H1 (cell line): ENCODE measurements at regions not wholly inside any gene's neighbourhood (a gene's known extent, or its start where the extent isn't known, plus 50 kb on each side); places are given as distances from the start of the nearest gene placed in this dataset.

ENCODE experiments used
- CTCF ChIA-PET: fragments of 300-600 bp; sonication (Branson Sonifier 250); formaldehyde crosslinking; loops from one replicate; lab custom pipeline; 2021; ENCODE audit not compliant: partially characterized antibody; lab: Charles Lee
- POLR2A ChIA-PET: fragments of 300-600 bp; sonication (Branson Sonifier 250); formaldehyde crosslinking; loops from one replicate; lab custom pipeline; 2021; ENCODE audit warnings: inconsistent platforms; ENCODE audit not compliant: partially characterized antibody; lab: Charles Lee
- DNase-seq, 2 experiments: peaks; one replicate each; pipeline versions ENCODE4 v3.0.0 to v3.0.0-alpha.2; 2010 to 2022; ENCODE audit warnings: low spot score in 2 of 2, low read depth in 1 of 2, mixed read lengths in 1 of 2
- FAIRE-seq: peaks from 2 replicates; lab custom pipeline; 2011; peaks lifted over from hg19 to GRCh38; lab: Jason Lieb, UNC
- H2AFZ ChIP-seq: 2 replicates; pipeline ENCODE4 v1.8.1; 2012; ENCODE audit warnings: low read length, inconsistent platforms
- H2AK5ac ChIP-seq: 2 replicates; pipeline ENCODE4 v1.6.1; 2013; ENCODE audit warnings: low read depth, low read length
- H2BK120ac ChIP-seq: replicated peaks from 2 replicates; pipeline ENCODE3; 2013; ENCODE audit warnings: low read depth, low read length, inconsistent platforms
- H2BK12ac ChIP-seq: 2 replicates; pipeline ENCODE4 v1.6.1; 2013; ENCODE audit warnings: low read depth, low read length
- H2BK15ac ChIP-seq: 2 replicates; pipeline ENCODE4 v1.6.1; 2013; ENCODE audit warnings: low read length
- H2BK20ac ChIP-seq: 2 replicates; pipeline ENCODE4 v1.6.1; 2013; ENCODE audit warnings: low read length
- H2BK5ac ChIP-seq: 2 replicates; pipeline ENCODE4 v1.6.1; 2013; ENCODE audit warnings: low read depth, low read length
- H3K14ac ChIP-seq: 2 replicates; pipeline ENCODE4 v1.6.1; 2013; ENCODE audit warnings: inconsistent platforms; ENCODE audit not compliant: insufficient read length
- H3K18ac ChIP-seq: 2 replicates; pipeline ENCODE4 v1.6.1; 2013; ENCODE audit warnings: low read length; ENCODE audit errors: extremely low read depth
- H3K23ac ChIP-seq: 2 replicates; pipeline ENCODE4 v1.6.1; 2013; ENCODE audit warnings: inconsistent platforms; ENCODE audit not compliant: insufficient read length
- H3K23me2 ChIP-seq: 2 replicates; pipeline ENCODE4 v1.6.1; 2013; ENCODE audit warnings: low read depth, low read length
- H3K27ac ChIP-seq: 2 replicates; pipeline ENCODE4 v1.6.1; 2011; ENCODE audit warnings: low read depth, low read length, inconsistent platforms
- H3K27me3 ChIP-seq, 4 experiments: replicated peaks in 1 of 4; 1 replicate in 1 of 4; 2 replicates in 3 of 4; pipeline versions ENCODE4 v1.6.1 to v1.8.1; 2011 to 2013; ENCODE audit warnings: low read length in 3 of 4, mild to moderate bottlenecking in 3 of 4, inconsistent platforms in 2 of 4, mixed read lengths in 2 of 4, moderate library complexity in 1 of 4; ENCODE audit not compliant: control insufficient read depth in 3 of 4, insufficient read depth in 3 of 4; ENCODE audit errors: extremely low read depth in 1 of 4
- H3K36me3 ChIP-seq, 4 experiments: 2 replicates each; pipeline versions ENCODE4 v1.6.1 to v1.8.1; 2011 to 2013; ENCODE audit warnings: mild to moderate bottlenecking in 4 of 4, low read length in 3 of 4, moderate library complexity in 2 of 4, control low read depth in 1 of 4, inconsistent platforms in 1 of 4; ENCODE audit not compliant: insufficient read depth in 4 of 4, control insufficient read depth in 2 of 4
- H3K4ac ChIP-seq: replicated peaks from 2 replicates; pipeline ENCODE3; 2013; ENCODE audit warnings: low read length, low read depth, mixed read lengths, inconsistent platforms; ENCODE audit not compliant: insufficient read length
- H3K4me1 ChIP-seq, 4 experiments: replicated peaks in 1 of 4; 1 replicate in 1 of 4; 2 replicates in 3 of 4; pipeline versions ENCODE4 v1.6.1 to v1.8.1; 2011 to 2013; ENCODE audit warnings: low read length in 3 of 4, inconsistent platforms in 2 of 4, mixed read lengths in 1 of 4; ENCODE audit not compliant: insufficient read depth in 4 of 4, control insufficient read depth in 3 of 4
- H3K4me2 ChIP-seq, 2 experiments: 2 replicates each; pipeline versions ENCODE4 v1.6.1 to v1.8.1; 2011 to 2013; ENCODE audit warnings: low read depth in 2 of 2, low read length in 2 of 2, control low read depth in 1 of 2, inconsistent platforms in 1 of 2, mild to moderate bottlenecking in 1 of 2; ENCODE audit not compliant: insufficient read depth in 1 of 2
- H3K4me3 ChIP-seq, 4 experiments: fragments of 200-600, 300-600 bp in 1 of 4; sonication (generic), shearing (Covaris generic), sonication (Bioruptor Twin) in 1 of 4; 2 replicates each; pipeline versions ENCODE4 v1.5.1 to v1.8.1; 2011 to 2016; ENCODE audit warnings: low read length in 4 of 4, low read depth in 3 of 4, control low read depth in 2 of 4, inconsistent platforms in 2 of 4, mild to moderate bottlenecking in 2 of 4, mixed read lengths in 1 of 4, moderate library complexity in 1 of 4; ENCODE audit not compliant: insufficient read depth in 2 of 4; ENCODE audit errors: extremely low read depth in 1 of 4
- H3K56ac ChIP-seq: replicated peaks from 2 replicates; pipeline ENCODE3; 2013; ENCODE audit warnings: low read depth, mild to moderate bottlenecking, mixed read lengths, low read length, inconsistent platforms; ENCODE audit not compliant: insufficient read length
- H3K79me1 ChIP-seq: 2 replicates; pipeline ENCODE4 v1.6.1; 2013; ENCODE audit warnings: low read depth, low read length, control low read depth
- H3K79me2 ChIP-seq, 2 experiments: 2 replicates each; pipeline versions ENCODE4 v1.6.1 to v1.8.1; 2012 to 2013; ENCODE audit warnings: low read length in 2 of 2, mild to moderate bottlenecking in 2 of 2, inconsistent platforms in 1 of 2; ENCODE audit not compliant: insufficient read depth in 2 of 2, control insufficient read depth in 1 of 2
- H3K9ac ChIP-seq, 4 experiments: replicated peaks in 1 of 4; 1 replicate in 1 of 4; 2 replicates in 3 of 4; pipeline versions ENCODE4 v1.6.1 to v1.8.1; 2011 to 2013; ENCODE audit warnings: low read depth in 3 of 4, low read length in 3 of 4, control low read depth in 2 of 4, mild to moderate bottlenecking in 2 of 4, moderate library complexity in 2 of 4, inconsistent platforms in 1 of 4; ENCODE audit errors: extremely low read depth in 1 of 4
- H3K9me3 ChIP-seq, 2 experiments: 2 replicates each; pipeline versions ENCODE4 v1.6.1 to v1.8.1; 2012 to 2013; ENCODE audit warnings: mild to moderate bottlenecking in 2 of 2, moderate library complexity in 2 of 2, control low read depth in 1 of 2, inconsistent platforms in 1 of 2, low read depth in 1 of 2, low read length in 1 of 2, mixed read lengths in 1 of 2; ENCODE audit not compliant: insufficient read depth in 2 of 2
- H4K20me1 ChIP-seq, 2 experiments: replicated peaks in 1 of 2; 2 replicates each; pipeline versions ENCODE3 to v1.8.1; 2011 to 2013; ENCODE audit warnings: inconsistent platforms in 2 of 2, low read length in 2 of 2, mild to moderate bottlenecking in 1 of 2; ENCODE audit not compliant: insufficient read depth in 2 of 2, control insufficient read depth in 1 of 2
- H4K5ac ChIP-seq: 2 replicates; pipeline ENCODE4 v1.6.1; 2013; ENCODE audit warnings: low read length, low read depth, mixed read lengths, inconsistent platforms; ENCODE audit not compliant: insufficient read length
- H4K8ac ChIP-seq: 2 replicates; pipeline ENCODE4 v1.8.0; 2013; ENCODE audit warnings: mild to moderate bottlenecking, moderate library complexity, low read length, inconsistent platforms; ENCODE audit not compliant: insufficient read depth; ENCODE audit errors: extremely low read depth
- H4K91ac ChIP-seq: replicated peaks from 2 replicates; pipeline ENCODE3; 2013; ENCODE audit warnings: low read length, mixed read lengths, inconsistent platforms; ENCODE audit not compliant: insufficient read length
- BRCA1 ChIP-seq: IDR thresholded peaks from 2 replicates; pipeline ENCODE4 v1.6.1; 2012; ENCODE audit warnings: low read depth, low read length, improper control_type of control experiment
- CBX5 ChIP-seq: fragments of 300-800, 300-1000 bp; sonication (generic); IDR thresholded peaks from 2 replicates; pipeline ENCODE4 v1.7.1; 2016; ENCODE audit warnings: antibody characterized with exemption, low read length, low read depth
- HDAC2 ChIP-seq, 2 experiments: fragments of 300-600 bp in 1 of 2; sonication (generic) in 1 of 2; IDR thresholded peaks; 2 replicates each; pipeline ENCODE4 v1.6.1; 2011 to 2012; ENCODE audit warnings: low read depth in 2 of 2, low read length in 2 of 2, mild to moderate bottlenecking in 2 of 2, moderate library complexity in 2 of 2, borderline replicate concordance in 1 of 2, inconsistent platforms in 1 of 2
- POLR2A ChIP-seq, 2 experiments: IDR thresholded peaks; 1 replicate in 1 of 2; 2 replicates in 1 of 2; pipeline ENCODE4 v1.6.1; 2011; ENCODE audit warnings: low read depth in 2 of 2, low read length in 2 of 2, mild to moderate bottlenecking in 2 of 2; ENCODE audit errors: control extremely low read depth in 1 of 2
- POU5F1 ChIP-seq: IDR thresholded peaks from 2 replicates; pipeline ENCODE4 v1.6.1; 2011; ENCODE audit warnings: low read depth, mild to moderate bottlenecking, low read length, moderate library complexity
- RFX5 ChIP-seq: IDR thresholded peaks from 2 replicates; pipeline ENCODE4 v1.6.1; 2011; ENCODE audit warnings: low read depth, low read length, improper control_type of control experiment, borderline replicate concordance
- SP1 ChIP-seq: IDR thresholded peaks from 2 replicates; pipeline ENCODE4 v1.6.1; 2011; ENCODE audit warnings: low read depth, low read length
- TAF7 ChIP-seq: optimal IDR thresholded peaks from 2 replicates; pipeline ENCODE3; 2011; ENCODE audit warnings: low read depth, mild to moderate bottlenecking, inconsistent platforms, low read length, moderate library complexity, borderline replicate concordance
- WGBS, 2 experiments: shearing (Covaris generic) in 1 of 2; methylation state at CpG; one replicate each; pipeline versions ENCODE4 v1.1.6 to v1.1.7; 2013 to 2015; ENCODE audit warnings: low lambda C conversion rate in 2 of 2, mixed read lengths in 2 of 2, inconsistent platforms in 1 of 2, low coverage in 1 of 2, missing lambda C conversion rate in 1 of 2; ENCODE audit not compliant: insufficient replicate concordance in 2 of 2, insufficient coverage in 1 of 2, insufficient read length in 1 of 2; ENCODE audit errors: extremely low coverage in 1 of 2, missing lambda C conversion rate in 1 of 2; 5-methylcytosine and 5-hydroxymethylcytosine counted together
- TF ChIP-seq, protein P1 (sequence below): IDR thresholded peaks from 2 replicates; pipeline ENCODE4 v1.6.1; 2012; ENCODE audit warnings: inconsistent platforms
- TF ChIP-seq, protein P2 (sequence below): IDR thresholded peaks from 2 replicates; pipeline ENCODE4 v1.6.1; 2011; ENCODE audit warnings: low read depth, mild to moderate bottlenecking, low read length; ENCODE audit not compliant: insufficient read depth

- Histone ChIP-seq H2BK20ac (no peak overlapping the region), H3K27me3 (no peaks in the 10 kb centered on the region), H3K4me3 (no peak overlapping the region), H3K56ac (no peak overlapping the region), H3K4me2 (peak overlapping the region in 1 of 2 experiments; percentile 35; a peak in 1 of 4 replicates), H3K23me2 (no peaks in the 10 kb centered on the region), H2AFZ (no peak overlapping the region; the same call in 1 of the 2 replicates), H4K20me1 (no peaks in the 10 kb centered on the region), H2BK120ac (no peak overlapping the region), H3K4ac (no peak overlapping the region), H3K18ac (no peak overlapping the region), H3K79me1 (no peaks in the 10 kb centered on the region), H3K79me2 (no peaks in the 10 kb centered on the region), H4K5ac (no peak overlapping the region), H3K9ac (no peak overlapping the region), H2BK5ac (no peak overlapping the region), H3K27ac (no peak overlapping the region), H2AK5ac (no peak overlapping the region), H2BK12ac (no peak overlapping the region), H2BK15ac (no peak overlapping the region), H3K9me3 (no peaks in the 10 kb centered on the region), H3K23ac (no peak overlapping the region), H4K91ac (no peak overlapping the region), H3K4me1 (peaks cover 0 to 6% (median 2%) of the 10 kb centered on the region in 4 experiments; a peak in 4 of 7 replicates), H3K14ac (no peak overlapping the region), H4K8ac (no peak overlapping the region), H3K36me3 (no peaks in the 10 kb centered on the region)
- ChIA-PET CTCF (interaction anchor here (0.6 to 0.9 kb wide), 2 partner anchors 80 to 150 kb away, joined by 3 read pairs; no protein-coding TSS in a partner anchor), POLR2A (no interaction called here)
- TF ChIP-seq POU5F1 = no peak
- no peak for TF ChIP-seq SP1
- TF ChIP-seq, protein P1, sequence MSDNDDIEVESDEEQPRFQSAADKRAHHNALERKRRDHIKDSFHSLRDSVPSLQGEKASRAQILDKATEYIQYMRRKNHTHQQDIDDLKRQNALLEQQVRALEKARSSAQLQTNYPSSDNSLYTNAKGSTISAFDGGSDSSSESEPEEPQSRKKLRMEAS = no peak
- TF ChIP-seq RFX5 = no peak
- no peak for TF ChIP-seq CBX5
- no peak for TF ChIP-seq HDAC2 (IDR thresholded peaks at IDR 0.05; ENCODE audit: borderline replicate concordance in 1 of 2, low read depth in 2 of 2, low read length in 2 of 2)
- TF ChIP-seq, protein P2, sequence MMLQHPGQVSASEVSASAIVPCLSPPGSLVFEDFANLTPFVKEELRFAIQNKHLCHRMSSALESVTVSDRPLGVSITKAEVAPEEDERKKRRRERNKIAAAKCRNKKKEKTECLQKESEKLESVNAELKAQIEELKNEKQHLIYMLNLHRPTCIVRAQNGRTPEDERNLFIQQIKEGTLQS = no peak
- no peak for TF ChIP-seq BRCA1
- no peak for TF ChIP-seq POLR2A (IDR thresholded peaks at IDR 0.05; ENCODE audit: control extremely low read depth in 1 of 2, low read depth in 2 of 2, low read length in 2 of 2)
- no peak for TF ChIP-seq TAF7
- DNase-seq (no peak), FAIRE-seq (no peak)
- WGBS, 2 experiments = 76% methylated on average over 3 of the region's 3 CpGs; no CpG with 5 or more reads in 1 of the 2 experiments
Observed at GRCh38 chr12:105554223-105554678, 223.8 kb downstream of the C12orf75 start.
